ENCODE measurements at regions not wholly inside any gene's neighbourhood (a gene's known extent, or its start where the extent isn't known, plus 50 kb on each side); places are given as distances from the start of the nearest gene placed in this dataset.

DNA sequence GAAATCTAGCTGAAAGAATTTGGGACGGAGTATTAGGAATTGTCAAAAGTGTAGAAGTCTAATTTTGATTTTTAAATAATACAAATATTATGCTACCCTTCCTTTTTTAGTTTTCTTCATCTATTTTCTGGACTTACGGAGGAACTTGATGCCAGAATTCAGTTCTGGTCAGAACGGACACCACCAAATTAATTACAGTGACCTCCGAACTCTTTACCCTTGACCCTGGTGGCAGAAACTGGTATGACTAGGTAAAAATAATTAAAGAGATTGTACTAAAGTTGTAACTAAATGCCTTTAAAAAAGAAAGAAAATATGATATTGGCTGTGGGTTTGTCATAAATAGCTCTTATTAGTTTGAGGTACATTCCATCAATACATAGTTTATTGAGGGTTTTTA lies 751.1 kb upstream of the MAP3K7 start:
- H3K4me3 ChIP-seq = no peak overlapping the region
- no peaks in the 10 kb centered on the region for H4K20me1 ChIP-seq
- H3K9ac ChIP-seq = no peak overlapping the region
- H3K4me2 ChIP-seq = no peak overlapping the region
- no peak for TF ChIP-seq Cebpa-rat (IDR thresholded peaks at IDR 0.05)
- H3K9me3 ChIP-seq (replicated peaks in 1 of 11) = no peaks in the 10 kb centered on the region
- H3K27me3 ChIP-seq = no peaks in the 10 kb centered on the region
- no peak overlapping the region for H3K27ac ChIP-seq
- no peaks in the 10 kb centered on the region for H3K4me1 ChIP-seq
- no peaks in the 10 kb centered on the region for H3K36me3 ChIP-seq

DNA sequence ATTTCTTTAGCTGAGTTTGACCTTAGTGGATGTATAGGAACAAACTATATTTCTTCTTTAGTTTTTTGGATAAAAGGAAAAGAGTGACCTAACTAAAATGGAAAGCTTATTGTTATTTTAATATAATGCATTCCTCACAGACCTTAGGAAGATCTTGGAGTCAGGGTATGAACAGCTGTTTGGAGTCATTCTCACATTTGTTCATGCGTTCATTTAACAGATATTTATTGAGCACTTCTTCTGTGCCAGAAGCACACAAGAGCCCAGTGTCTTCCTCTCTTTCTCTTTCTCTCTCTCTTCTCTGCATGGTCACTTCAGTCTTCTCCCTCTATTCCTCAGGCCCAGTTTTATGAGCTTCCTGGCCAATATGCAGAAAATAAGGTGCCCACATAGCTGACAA lies 744.0 kb upstream of the MAP3K7 start:
- Histone ChIP-seq H3K36me3 (no peaks in the 10 kb centered on the region), H3K4me3 (no peak overlapping the region)

DNA sequence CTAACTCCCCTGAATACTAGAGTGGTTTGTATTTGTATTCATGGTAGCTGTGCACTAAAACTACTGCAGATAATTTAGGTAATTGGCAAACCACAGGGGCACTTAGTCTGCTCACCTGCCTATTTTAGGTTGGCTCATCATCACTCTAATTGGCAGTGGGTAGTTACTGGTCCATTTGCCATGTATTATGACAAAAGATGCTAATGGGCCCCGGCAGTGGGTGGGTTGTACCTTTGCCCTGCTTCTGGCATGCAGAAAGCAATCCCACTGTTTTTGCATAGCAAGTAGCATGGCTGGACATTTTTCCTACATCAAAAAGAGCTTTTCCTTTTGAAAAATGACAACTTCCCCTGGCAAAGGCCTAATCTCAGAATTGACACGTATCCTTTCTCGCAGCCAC lies 741.4 kb upstream of the MAP3K7 start:
- Histone ChIP-seq H3K9me3 (replicated peaks in 1 of 11) (no peaks in the 10 kb centered on the region), H3K4me2 (no peak overlapping the region), H3K9ac (no peak overlapping the region), H3K27ac (no peak overlapping the region), H3K36me3 (no peaks in the 10 kb centered on the region), H3K27me3 (no peaks in the 10 kb centered on the region), H3K4me3 (no peak overlapping the region), H4K20me1 (no peaks in the 10 kb centered on the region), H3K4me1 (no peaks in the 10 kb centered on the region)
- TF ChIP-seq Cebpa-rat (IDR thresholded peaks at IDR 0.05) = no peak

More for the DNA sequence above, 744.0 kb upstream of the MAP3K7 start:
- Histone ChIP-seq H3K27me3 (no peaks in the 10 kb centered on the region), H3K9ac (no peak overlapping the region), H3K9me3 (replicated peaks in 1 of 11) (no peaks in the 10 kb centered on the region), H3K4me1 (no peaks in the 10 kb centered on the region), H4K20me1 (no peaks in the 10 kb centered on the region), H3K4me2 (no peak overlapping the region), H3K27ac (no peak overlapping the region)
- no peak for TF ChIP-seq Cebpa-rat (IDR thresholded peaks at IDR 0.05)

DNA sequence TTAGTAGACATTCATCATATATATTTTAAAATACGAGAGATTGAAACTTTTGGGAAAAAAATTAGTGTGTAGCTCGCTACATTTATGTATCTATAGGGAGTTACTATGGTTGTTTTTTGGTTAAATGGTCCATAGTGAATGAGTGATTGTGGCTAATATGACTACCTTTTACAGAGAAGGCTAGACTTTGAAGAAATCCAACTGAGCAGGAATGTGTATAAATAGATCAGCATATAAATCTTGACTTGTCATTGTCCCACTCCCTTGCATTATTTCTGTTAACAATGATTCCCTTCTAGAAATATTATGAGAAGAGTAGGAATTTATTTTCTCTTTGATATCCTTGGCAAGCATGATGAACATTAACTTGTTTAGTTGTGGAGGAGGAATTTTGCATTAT lies 737.8 kb upstream of the MAP3K7 start:
- Histone ChIP-seq H3K4me3 (no peak overlapping the region), H4K20me1 (no peaks in the 10 kb centered on the region), H3K36me3 (no peaks in the 10 kb centered on the region), H3K27me3 (no peaks in the 10 kb centered on the region), H3K27ac (no peak overlapping the region), H3K9ac (no peak overlapping the region), H3K4me1 (no peaks in the 10 kb centered on the region), H3K4me2 (no peak overlapping the region), H3K9me3 (replicated peaks in 1 of 11) (no peaks in the 10 kb centered on the region)
- no peak for TF ChIP-seq Cebpa-rat (IDR thresholded peaks at IDR 0.05)

GRCh38 chr6:91317984-91318383 lies 731.1 kb upstream of the MAP3K7 start:
- Histone ChIP-seq H3K27me3 (no peaks in the 10 kb centered on the region), H3K4me1 (no peaks in the 10 kb centered on the region), H3K27ac (no peak overlapping the region), H3K36me3 (no peaks in the 10 kb centered on the region), H3K9me3 (replicated peaks in 1 of 11) (no peaks in the 10 kb centered on the region), H3K4me3 (no peak overlapping the region), H4K20me1 (no peaks in the 10 kb centered on the region), H3K9ac (no peak overlapping the region), H3K4me2 (no peak overlapping the region)
- TF ChIP-seq Cebpa-rat (IDR thresholded peaks at IDR 0.05) = no peak

DNA sequence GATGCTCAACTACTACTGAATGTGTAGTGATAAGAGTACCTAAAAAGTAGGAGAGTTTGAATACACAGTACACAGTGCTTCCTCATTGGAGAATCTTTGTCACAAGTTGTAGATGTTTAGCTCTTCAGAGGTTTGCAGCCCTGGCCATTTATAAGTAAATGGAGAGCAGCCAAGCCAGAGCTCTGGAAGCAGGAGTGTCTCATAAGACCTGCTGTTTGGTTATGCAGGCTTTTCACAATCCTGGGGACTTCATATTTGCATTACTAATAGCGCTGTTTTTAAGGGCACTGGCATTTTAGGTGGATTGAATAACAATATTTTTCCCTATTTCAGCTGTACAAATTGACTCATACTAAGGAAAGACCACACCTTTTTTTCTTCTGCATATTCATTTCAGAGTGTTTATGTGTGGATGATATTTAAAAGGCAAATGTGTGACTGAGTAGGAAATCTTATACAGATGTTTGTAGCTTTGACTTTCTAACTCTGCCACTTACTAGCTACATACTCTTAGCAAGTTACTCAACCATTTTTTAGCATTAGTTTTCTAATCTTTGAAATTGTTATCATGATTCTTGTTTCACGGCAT lies 730.5 kb upstream of the MAP3K7 start:
- Histone ChIP-seq H3K4me3 (no peak overlapping the region), H4K20me1 (no peaks in the 10 kb centered on the region), H3K9ac (no peak overlapping the region), H3K36me3 (no peaks in the 10 kb centered on the region), H3K27ac (no peak overlapping the region), H3K9me3 (replicated peaks in 1 of 11) (no peaks in the 10 kb centered on the region), H3K4me1 (no peaks in the 10 kb centered on the region), H3K27me3 (no peaks in the 10 kb centered on the region), H3K4me2 (no peak overlapping the region)
- TF ChIP-seq Cebpa-rat (IDR thresholded peaks at IDR 0.05) = no peak

GRCh38 chr6:91310178-91310577 lies 723.3 kb upstream of the MAP3K7 start:
- H3K36me3 ChIP-seq = no peaks in the 10 kb centered on the region
- H4K20me1 ChIP-seq = no peaks in the 10 kb centered on the region
- H3K4me3 ChIP-seq = no peak overlapping the region
- H3K27me3 ChIP-seq = no peaks in the 10 kb centered on the region
- H3K9ac ChIP-seq = no peak overlapping the region
- H3K9me3 ChIP-seq (replicated peaks in 1 of 11) = no peaks in the 10 kb centered on the region
- H3K4me2 ChIP-seq = no peak overlapping the region
- no peaks in the 10 kb centered on the region for H3K4me1 ChIP-seq
- H3K27ac ChIP-seq = no peak overlapping the region
- no peak for TF ChIP-seq Cebpa-rat (IDR thresholded peaks at IDR 0.05)

GRCh38 chr6:91305755-91306154 lies 718.9 kb upstream of the MAP3K7 start:
- no peaks in the 10 kb centered on the region for H3K4me1 ChIP-seq
- H4K20me1 ChIP-seq = no peaks in the 10 kb centered on the region
- no peak for TF ChIP-seq Cebpa-rat (IDR thresholded peaks at IDR 0.05)
- H3K27me3 ChIP-seq = no peaks in the 10 kb centered on the region
- H3K4me3 ChIP-seq = no peak overlapping the region
- H3K4me2 ChIP-seq = no peak overlapping the region
- H3K9ac ChIP-seq = no peak overlapping the region
- no peaks in the 10 kb centered on the region for H3K36me3 ChIP-seq
- H3K27ac ChIP-seq = no peak overlapping the region
- peaks cover 0 to 9% (median 0%) of the 10 kb centered on the region in 11 experiments; a peak in 3 of 22 replicates for H3K9me3 ChIP-seq (replicated peaks in 1 of 11)

DNA sequence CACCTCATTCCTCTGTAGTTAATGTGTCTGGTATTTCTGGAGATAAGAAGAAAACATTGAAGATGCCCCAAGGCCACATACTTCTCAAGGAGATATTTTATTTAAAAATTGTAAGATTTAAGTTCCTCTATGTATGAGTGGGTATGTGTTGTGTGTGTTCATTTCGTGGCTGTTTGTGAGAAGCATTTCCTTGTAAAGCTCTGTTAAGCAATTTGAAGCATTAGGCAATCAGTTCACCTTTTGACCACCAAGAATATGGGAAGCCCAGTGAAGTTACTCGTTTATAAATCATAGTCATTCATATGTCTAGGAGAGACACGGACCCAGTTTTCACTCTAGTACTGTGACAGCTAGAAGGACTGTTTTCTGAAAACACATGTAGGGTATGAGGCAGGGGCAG lies 717.6 kb upstream of the MAP3K7 start:
- Histone ChIP-seq H3K27ac (no peak overlapping the region), H3K4me1 (no peaks in the 10 kb centered on the region), H3K4me3 (no peak overlapping the region), H4K20me1 (no peaks in the 10 kb centered on the region), H3K9me3 (replicated peaks in 1 of 11) (peaks cover 0 to 9% (median 0%) of the 10 kb centered on the region in 11 experiments; a peak in 3 of 22 replicates), H3K27me3 (no peaks in the 10 kb centered on the region), H3K36me3 (no peaks in the 10 kb centered on the region), H3K9ac (no peak overlapping the region), H3K4me2 (no peak overlapping the region)
- TF ChIP-seq Cebpa-rat (IDR thresholded peaks at IDR 0.05) = no peak

DNA sequence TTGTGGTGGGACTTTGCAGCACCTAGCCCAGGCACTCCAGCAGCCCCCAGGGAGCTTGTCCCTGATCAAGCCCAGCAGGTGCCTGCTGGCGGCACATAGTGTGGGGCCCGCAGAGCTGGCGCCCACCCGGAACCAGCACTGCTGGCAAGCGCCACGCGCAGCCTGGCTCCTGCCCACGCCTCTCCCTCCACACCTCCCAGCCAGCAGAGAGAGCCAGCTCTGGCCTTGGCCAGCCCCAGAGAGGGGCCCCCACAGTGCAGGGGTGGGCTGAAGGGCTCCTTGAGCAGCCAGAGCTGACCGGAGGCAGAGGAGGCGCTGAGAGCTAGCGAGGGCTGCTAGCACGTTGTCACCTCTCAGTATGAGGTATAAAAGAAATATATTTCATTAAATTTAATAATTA lies 716.5 kb upstream of the MAP3K7 start:
- Histone ChIP-seq H3K4me1 (no peaks in the 10 kb centered on the region), H4K20me1 (no peaks in the 10 kb centered on the region), H3K9ac (no peak overlapping the region), H3K27ac (no peak overlapping the region), H3K9me3 (replicated peaks in 1 of 11) (peaks cover 0 to 9% (median 0%) of the 10 kb centered on the region in 11 experiments; a peak in 3 of 22 replicates), H3K36me3 (no peaks in the 10 kb centered on the region), H3K27me3 (no peaks in the 10 kb centered on the region), H3K4me3 (no peak overlapping the region), H3K4me2 (no peak overlapping the region)
- no peak for TF ChIP-seq Cebpa-rat (IDR thresholded peaks at IDR 0.05)

Data from BLaER1 treated with 17β-estradiol and CSF1 and Interleukin-3, amounts not matched to agents 10 nM and 100 nM (cell line).